Skeletal muscle tissue (tissue), 3 donors: ENCODE measurements at regions not wholly inside any gene's neighbourhood (a gene's known extent, or its start where the extent isn't known, plus 50 kb on each side); places are given as distances from the start of the nearest gene placed in this dataset.

Experiments used
- H3K27ac ChIP-seq: one replicate; pipeline ENCODE4 v1.7.0; 2013; ENCODE audit warnings: mild to moderate bottlenecking, low read depth, low read length, inconsistent platforms
- H3K27me3 ChIP-seq, 3 donors: one replicate each; pipeline ENCODE4 v1.7.0; 2013; ENCODE audit warnings: low read length in 3 of 3; ENCODE audit not compliant: control insufficient read depth in 3 of 3, insufficient read depth in 3 of 3
- H3K36me3 ChIP-seq, 3 donors: one replicate each; pipeline ENCODE4 v1.7.0; 2013; ENCODE audit warnings: low read length in 3 of 3; ENCODE audit not compliant: control insufficient read depth in 3 of 3, insufficient read depth in 3 of 3
- H3K4me1 ChIP-seq, 3 donors: one replicate each; pipeline ENCODE4 v1.7.0; 2013; ENCODE audit warnings: low read length in 3 of 3, mild to moderate bottlenecking in 3 of 3; ENCODE audit not compliant: control insufficient read depth in 3 of 3, insufficient read depth in 3 of 3
- H3K4me3 ChIP-seq, 3 donors: one replicate each; pipeline ENCODE4 v1.7.0; 2013; ENCODE audit warnings: low read length in 3 of 3
- H3K9ac ChIP-seq, 3 donors: one replicate each; pipeline ENCODE4 v1.7.0; 2013; ENCODE audit warnings: low read length in 3 of 3, mild to moderate bottlenecking in 3 of 3, moderate library complexity in 2 of 3, low read depth in 1 of 3
- H3K9me3 ChIP-seq, 3 donors: one replicate each; pipeline ENCODE4 v1.7.0; 2013; ENCODE audit warnings: low read length in 3 of 3; ENCODE audit not compliant: control insufficient read depth in 3 of 3
- donor health status: Osteomylitis.

GRCh38 chr9:7946458-7946857, 146.9 kb upstream of the DMAC1 start:
- no peaks in the 10 kb centered on the region for H3K4me1 ChIP-seq
- no peak overlapping the region for H3K4me3 ChIP-seq
- H3K9ac ChIP-seq = no peak overlapping the region
- H3K27me3 ChIP-seq = no peaks in the 10 kb centered on the region
- H3K27ac ChIP-seq = no peak overlapping the region
- H3K36me3 ChIP-seq = no peaks in the 10 kb centered on the region
- no peaks in the 10 kb centered on the region for H3K9me3 ChIP-seq

GRCh38 chr9:7944572-7944971, 145.0 kb upstream of the DMAC1 start:
- H3K27me3 ChIP-seq = no peaks in the 10 kb centered on the region
- no peaks in the 10 kb centered on the region for H3K4me1 ChIP-seq
- no peak overlapping the region for H3K4me3 ChIP-seq
- no peak overlapping the region for H3K27ac ChIP-seq
- no peaks in the 10 kb centered on the region for H3K36me3 ChIP-seq
- H3K9me3 ChIP-seq = peaks cover 0 to 6% (median 3%) of the 10 kb centered on the region in 3 donors
- H3K9ac ChIP-seq = no peak overlapping the region

DNA sequence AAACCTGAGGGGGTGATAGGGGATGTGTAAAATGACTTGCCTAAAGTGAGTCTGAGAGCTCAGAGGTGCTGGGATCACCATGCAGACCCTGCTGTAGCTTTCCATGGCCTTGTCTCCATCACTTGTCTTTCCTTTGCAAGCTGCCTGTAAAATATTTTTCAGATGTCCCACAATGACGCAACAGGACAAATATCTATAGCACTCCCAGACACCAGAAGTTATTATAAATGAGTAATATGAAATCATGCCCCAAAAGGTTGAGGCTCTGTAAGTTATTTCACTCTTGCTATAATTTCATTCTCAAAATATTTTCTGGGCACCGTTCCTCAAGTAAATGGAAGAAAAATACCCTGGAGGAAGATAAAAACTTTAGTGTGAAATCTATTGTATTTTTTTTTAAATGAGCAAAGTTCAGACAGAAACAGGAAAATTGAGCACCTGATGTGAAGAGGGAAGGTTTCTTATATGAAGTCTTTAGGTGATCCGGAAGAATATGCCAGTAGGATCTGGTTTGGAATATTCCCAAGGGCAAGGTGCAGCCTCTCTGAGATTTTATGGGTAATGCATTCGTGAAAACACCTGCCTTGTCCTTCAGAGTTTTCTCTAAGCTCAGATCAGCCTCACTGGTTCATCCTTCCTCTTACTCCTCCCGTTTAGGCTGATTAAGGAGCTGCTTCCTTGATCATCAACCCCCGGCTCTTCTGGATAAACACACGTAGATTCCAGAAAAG, 138.3 kb upstream of the DMAC1 start:
- Histone ChIP-seq H3K27me3 (no peaks in the 10 kb centered on the region), H3K36me3 (no peaks in the 10 kb centered on the region), H3K4me1 (peaks cover 0 to 7% (median 6%) of the 10 kb centered on the region in 3 donors), H3K9me3 (peaks cover 0 to 6% (median 3%) of the 10 kb centered on the region in 3 donors), H3K9ac (no peak overlapping the region), H3K4me3 (no peak overlapping the region), H3K27ac (no peak overlapping the region)

- H3K36me3 ChIP-seq = no peaks in the 10 kb centered on the region
- peaks cover 0 to 6% (median 3%) of the 10 kb centered on the region in 3 donors for H3K9me3 ChIP-seq
- H3K27ac ChIP-seq = no peak overlapping the region
- H3K27me3 ChIP-seq = no peaks in the 10 kb centered on the region
- H3K9ac ChIP-seq = no peak overlapping the region
- H3K4me3 ChIP-seq = no peak overlapping the region
- H3K4me1 ChIP-seq = peaks cover 0 to 7% (median 6%) of the 10 kb centered on the region in 3 donors
Measured at GRCh38 chr9:7936996-7937395, 137.4 kb upstream of the DMAC1 start.

DNA sequence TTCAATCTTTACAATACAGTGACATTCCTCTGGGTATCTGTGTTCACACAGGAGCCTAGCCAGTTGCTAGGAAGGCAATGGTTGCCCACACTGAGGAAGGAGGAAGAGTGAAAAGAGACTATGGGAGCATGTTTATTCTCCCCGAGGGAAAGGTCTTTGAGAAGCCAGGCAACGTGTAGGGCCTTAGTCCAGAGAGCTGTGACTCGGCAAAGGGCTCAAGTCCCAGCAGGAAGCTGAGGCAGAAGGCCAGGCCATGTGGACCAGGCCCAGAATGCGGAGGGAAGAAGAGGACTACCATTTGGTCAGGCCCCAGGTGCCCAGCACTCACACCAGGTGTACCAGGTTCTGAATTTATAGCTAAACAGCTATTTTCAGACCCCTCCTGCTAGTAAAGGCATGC, 136.6 kb upstream of the DMAC1 start:
- no peak overlapping the region for H3K4me3 ChIP-seq
- no peaks in the 10 kb centered on the region for H3K27me3 ChIP-seq
- no peaks in the 10 kb centered on the region for H3K36me3 ChIP-seq
- peaks cover 0 to 7% (median 6%) of the 10 kb centered on the region in 3 donors for H3K4me1 ChIP-seq
- no peak overlapping the region for H3K9ac ChIP-seq
- H3K27ac ChIP-seq = no peak overlapping the region
- H3K9me3 ChIP-seq = peaks cover 0 to 6% (median 3%) of the 10 kb centered on the region in 3 donors

GRCh38 chr9:7935681-7936080, 136.1 kb upstream of the DMAC1 start:
- H3K4me3 ChIP-seq = no peak overlapping the region

GRCh38 chr9:7932767-7933166, 133.2 kb upstream of the DMAC1 start:
- Histone ChIP-seq H3K4me3 (no peak overlapping the region), H3K27ac (no peak overlapping the region), H3K4me1 (peaks cover 0 to 7% (median 6%) of the 10 kb centered on the region in 3 donors), H3K36me3 (no peaks in the 10 kb centered on the region), H3K27me3 (no peaks in the 10 kb centered on the region), H3K9me3 (no peaks in the 10 kb centered on the region), H3K9ac (no peak overlapping the region)

More at GRCh38 chr9:7935681-7936080, 136.1 kb upstream of the DMAC1 start:
- H3K27me3 ChIP-seq = no peaks in the 10 kb centered on the region
- H3K36me3 ChIP-seq = no peaks in the 10 kb centered on the region
- H3K4me1 ChIP-seq = peaks cover 0 to 7% (median 6%) of the 10 kb centered on the region in 3 donors
- H3K27ac ChIP-seq = no peak overlapping the region
- H3K9ac ChIP-seq = no peak overlapping the region
- H3K9me3 ChIP-seq = peaks cover 0 to 6% (median 3%) of the 10 kb centered on the region in 3 donors

DNA sequence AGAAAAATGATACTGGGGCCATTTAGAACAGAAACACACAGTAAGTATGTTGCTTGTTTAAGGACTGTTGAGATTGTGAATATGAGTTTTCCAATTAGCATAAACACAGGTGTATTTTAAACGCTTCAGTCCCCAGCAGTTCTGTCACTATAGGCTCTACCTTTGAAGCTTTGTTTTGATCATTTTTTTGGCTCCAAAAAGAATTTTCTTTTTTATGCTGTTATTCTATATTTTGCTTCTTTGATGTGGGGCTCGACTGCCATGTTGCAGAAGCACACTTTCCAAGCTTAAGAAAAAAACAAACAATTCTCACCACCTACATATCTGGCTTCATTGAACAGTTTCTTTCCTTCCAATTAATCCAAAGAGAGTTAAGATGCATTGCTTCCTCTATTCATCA, 131.0 kb upstream of the DMAC1 start:
- no peaks in the 10 kb centered on the region for H3K9me3 ChIP-seq
- H3K4me1 ChIP-seq = no peaks in the 10 kb centered on the region
- no peak overlapping the region for H3K27ac ChIP-seq
- H3K36me3 ChIP-seq = no peaks in the 10 kb centered on the region
- H3K4me3 ChIP-seq = no peak overlapping the region
- H3K9ac ChIP-seq = no peak overlapping the region
- H3K27me3 ChIP-seq = no peaks in the 10 kb centered on the region

GRCh38 chr9:7921545-7922197, 122.1 kb upstream of the DMAC1 start:
- no peaks in the 10 kb centered on the region for H3K4me1 ChIP-seq
- no peaks in the 10 kb centered on the region for H3K9me3 ChIP-seq
- no peak overlapping the region for H3K4me3 ChIP-seq
- H3K27ac ChIP-seq = no peak overlapping the region
- H3K9ac ChIP-seq = no peak overlapping the region
- no peaks in the 10 kb centered on the region for H3K27me3 ChIP-seq
- H3K36me3 ChIP-seq = no peaks in the 10 kb centered on the region

- Histone ChIP-seq H3K9me3 (no peaks in the 10 kb centered on the region), H3K36me3 (no peaks in the 10 kb centered on the region), H3K9ac (no peak overlapping the region), H3K27ac (no peak overlapping the region), H3K4me3 (no peak overlapping the region), H3K4me1 (no peaks in the 10 kb centered on the region), H3K27me3 (no peaks in the 10 kb centered on the region)
Measured at GRCh38 chr9:7912037-7912535, 112.5 kb upstream of the DMAC1 start.
